HCT116 (cell line): ENCODE measurements at regions not wholly inside any gene's neighbourhood (a gene's known extent, or its start where the extent isn't known, plus 50 kb on each side); places are given as distances from the start of the nearest gene placed in this dataset.

Experiments
- ATAC-seq: fragments of 200-7000 bp; cut with Tn5 transposase; 2 replicates; pipeline ENCODE4 v1.9.1; 2020; ENCODE audit warnings: mild to moderate bottlenecking, moderate library complexity
- BruUV-seq: library from RNA; stranded (reverse); fragments of 400-500 nt; replicated peaks from 2 replicates; lab custom pipeline; 2021; lab: Mats Ljungman, UMichigan
- CTCF ChIA-PET: fragments of 300-600 bp; sonication (Branson Sonifier 250); formaldehyde crosslinking; loops from one replicate; lab custom pipeline; 2021; ENCODE audit warnings: antibody characterized with exemption; lab: Charles Lee
- POLR2A ChIA-PET: fragments of 300-600, 350-600 bp; sonication (Branson Sonifier 250); formaldehyde crosslinking; loops from one replicate; lab custom pipeline; 2021; ENCODE audit warnings: antibody characterized with exemption; lab: Charles Lee
- RAD21 ChIA-PET, 2 experiments: fragments of 300-600 bp; sonication (Branson Sonifier 250); formaldehyde crosslinking; loops; one replicate each; lab custom pipeline; 2023; ENCODE audit warnings: low total read pairs in 2 of 2; ENCODE audit not compliant: uncharacterized antibody in 2 of 2, unreplicated experiment in 2 of 2, low non-redundant PET in 1 of 2; lab: Charles Lee
- DNase-seq: peaks from one replicate; pipeline ENCODE4 v3.0.0-alpha.2; 2010; ENCODE audit warnings: low read depth, low spot score
- H2AFZ ChIP-seq: fragments of 200-600 bp; shearing (Covaris generic), sonication (generic); 2 replicates; pipeline ENCODE4 v1.6.1; 2017; ENCODE audit warnings: low read depth, mixed run types, mixed read lengths, antibody characterized with exemption, low read length; ENCODE audit not compliant: poor library complexity, severe bottlenecking
- H3K27ac ChIP-seq: 2 replicates; pipeline ENCODE4 v1.5.1; 2012; ENCODE audit warnings: low read depth, low read length
- H3K27me3 ChIP-seq: fragments of 200-600 bp; sonication (generic); 2 replicates; pipeline ENCODE4 v1.6.1; 2016; ENCODE audit warnings: mixed run types, low read length, mixed read lengths; ENCODE audit not compliant: insufficient read depth
- H3K36me3 ChIP-seq, 2 experiments: fragments of 200-500 bp in 1 of 2; fragments of 200-600 bp in 1 of 2; sonication (Bioruptor generic) in 1 of 2; sonication (generic) in 1 of 2; 2 replicates each; pipeline versions ENCODE4 v1.5.1 to v1.6.1; 2014 to 2016; ENCODE audit warnings: low read length in 2 of 2, inconsistent platforms in 1 of 2, mixed read lengths in 1 of 2, mixed run types in 1 of 2; ENCODE audit not compliant: insufficient read depth in 2 of 2, control insufficient read depth in 1 of 2
- H3K4me1 ChIP-seq, 2 experiments: fragments of 200-600 bp in 1 of 2; sonication (generic) in 1 of 2; 2 replicates each; pipeline versions ENCODE4 v1.5.1 to v1.6.1; 2012 to 2017; ENCODE audit warnings: low read length in 2 of 2, inconsistent platforms in 1 of 2, mild to moderate bottlenecking in 1 of 2, mixed read lengths in 1 of 2, mixed run types in 1 of 2, moderate library complexity in 1 of 2; ENCODE audit not compliant: insufficient read depth in 2 of 2, control insufficient read depth in 1 of 2
- H3K4me2 ChIP-seq: fragments of 200-600 bp; sonication (generic); 2 replicates; pipeline ENCODE4 v1.6.1; 2017; ENCODE audit warnings: mixed run types, low read length, mixed read lengths
- H3K4me3 ChIP-seq, 2 experiments: fragments of 200-600 bp in 1 of 2; sonication (generic) in 1 of 2; replicated peaks in 1 of 2; 2 replicates each; pipeline ENCODE4 v1.5.1; 2011 to 2016; ENCODE audit warnings: low read length in 2 of 2, control low read depth in 1 of 2, low read depth in 1 of 2, mild to moderate bottlenecking in 1 of 2, mixed read lengths in 1 of 2, mixed run types in 1 of 2
- H3K79me2 ChIP-seq: fragments of 200-600 bp; sonication (generic); 2 replicates; pipeline ENCODE4 v1.6.1; 2017; ENCODE audit warnings: mild to moderate bottlenecking, mixed run types, low read length, moderate library complexity, mixed read lengths; ENCODE audit not compliant: insufficient read depth
- H3K9ac ChIP-seq: fragments of 200-600 bp; sonication (generic); 2 replicates; pipeline ENCODE4 v1.6.1; 2016; ENCODE audit warnings: low read length, mixed read lengths
- H3K9me2 ChIP-seq: fragments of 200-600 bp; sonication (generic), shearing (Covaris generic); 2 replicates; pipeline ENCODE4 v1.6.1; 2017; ENCODE audit warnings: mixed run types, mild to moderate bottlenecking, moderate library complexity; ENCODE audit not compliant: insufficient read depth
- H3K9me3 ChIP-seq, 2 experiments: fragments of 200-500 bp in 1 of 2; fragments of 200-600 bp in 1 of 2; sonication (Bioruptor generic) in 1 of 2; sonication (generic) in 1 of 2; 2 replicates each; pipeline ENCODE4 v1.6.1; 2014 to 2017; ENCODE audit warnings: low read length in 2 of 2, mixed read lengths in 2 of 2, inconsistent platforms in 1 of 2, low read depth in 1 of 2, mild to moderate bottlenecking in 1 of 2, mixed run types in 1 of 2, moderate library complexity in 1 of 2; ENCODE audit not compliant: control insufficient read depth in 1 of 2, insufficient read depth in 1 of 2
- H4K20me1 ChIP-seq: fragments of 200-600 bp; sonication (generic), shearing (Covaris generic); 2 replicates; pipeline ENCODE4 v1.6.1; 2017; ENCODE audit warnings: mixed run types, mild to moderate bottlenecking, moderate library complexity; ENCODE audit not compliant: insufficient read depth
- ELF1 ChIP-seq: IDR thresholded peaks from 2 replicates; pipeline ENCODE4 v1.6.1; 2012; ENCODE audit warnings: low read depth, borderline replicate concordance
- EZH2phosphoT487 ChIP-seq: fragments of 200-600 bp; IDR thresholded peaks from 2 replicates; pipeline ENCODE4 v1.6.1; 2018; ENCODE audit warnings: antibody characterized with exemption, borderline replicate concordance
- FOSL1 ChIP-seq: IDR thresholded peaks from 2 replicates; pipeline ENCODE4 v1.6.1; 2012; ENCODE audit warnings: low read depth
- JUND ChIP-seq: IDR thresholded peaks from 2 replicates; pipeline ENCODE4 v1.6.1; 2012
- SIN3A ChIP-seq: IDR thresholded peaks from 2 replicates; pipeline ENCODE4 v1.6.1; 2012; ENCODE audit warnings: low read depth
- SP1 ChIP-seq: IDR thresholded peaks from 2 replicates; pipeline ENCODE4 v1.6.1; 2012; ENCODE audit warnings: low read depth
- TCF7L2 ChIP-seq: IDR thresholded peaks from 2 replicates; pipeline ENCODE4 v1.7.0; 2011; ENCODE audit warnings: borderline replicate concordance, inconsistent platforms; ENCODE audit not compliant: insufficient read depth, insufficient read length; ENCODE audit errors: extremely low read depth
- YY1 ChIP-seq: IDR thresholded peaks from 2 replicates; pipeline ENCODE4 v1.6.1; 2011; ENCODE audit warnings: low read length, low read depth, moderate library complexity, mild to moderate bottlenecking; ENCODE audit not compliant: insufficient replicate concordance; ENCODE audit errors: extremely low read depth
- ZFX ChIP-seq: fragments of 450-650 bp; IDR thresholded peaks from 2 replicates; pipeline ENCODE4 v1.6.1; 2017
- ZNF274 ChIP-seq: fragments of 200-500 bp; sonication (Bioruptor generic); IDR thresholded peaks from 2 replicates; pipeline ENCODE4 v1.6.1; 2014; ENCODE audit warnings: mild to moderate bottlenecking, low read depth, low read length, inconsistent platforms
- intact Hi-C: fragments of 100-400 bp; cut with micrococcal nuclease; formaldehyde crosslinking; loops from 2 replicates; pipeline ENCODE4 v1.10.0; 2022
- TF ChIP-seq, protein P1 (sequence below), 3 experiments: fragments of 200-600 bp in 1 of 3; sonication (generic) in 1 of 3; IDR thresholded peaks in 2 of 3; conservative IDR thresholded peaks in 1 of 3; 2 replicates each; pipeline ENCODE4 v1.5.1; 2012 to 2017; ENCODE audit warnings: low read depth in 2 of 3, low read length in 2 of 3, antibody characterized with exemption in 1 of 3, borderline replicate concordance in 1 of 3, control low read depth in 1 of 3, mild to moderate bottlenecking in 1 of 3, mixed read lengths in 1 of 3, mixed run types in 1 of 3, moderate library complexity in 1 of 3; ENCODE audit not compliant: insufficient read depth in 1 of 3
- TF ChIP-seq, protein P2 (sequence below): IDR thresholded peaks from 2 replicates; pipeline ENCODE4 v1.6.1; 2012
- TF ChIP-seq, protein P3 (sequence below): IDR thresholded peaks from 2 replicates; pipeline ENCODE4 v1.6.1; 2012; ENCODE audit warnings: low read depth

DNA sequence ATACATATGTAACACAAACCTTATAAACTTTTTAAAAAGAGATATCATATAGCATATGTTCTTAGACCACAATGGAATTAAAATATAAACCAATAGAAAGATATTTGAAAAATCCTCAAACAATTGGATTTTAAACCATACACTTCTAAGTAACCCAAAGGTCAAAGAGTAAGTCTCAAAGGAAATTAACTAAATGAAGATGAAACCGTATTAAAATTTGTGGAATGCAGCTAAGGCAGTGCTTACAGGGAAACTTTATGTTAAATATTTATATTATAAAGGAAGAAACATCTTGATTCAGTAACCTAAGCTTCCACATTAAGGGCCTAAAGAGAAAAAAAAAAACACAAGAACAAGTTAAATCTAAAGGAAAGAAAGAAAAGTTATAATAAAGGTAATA, 966.1 kb downstream of the SLC4A3 start:
- H2AFZ ChIP-seq = no peak overlapping the region
- POLR2A ChIA-PET = no interaction called here
- TF ChIP-seq EZH2phosphoT487 (no peak), TCF7L2 (no peak), FOSL1 (no peak), ELF1 (no peak), JUND (no peak), SP1 (no peak), YY1 (no peak), SIN3A (no peak), ZNF274 (no peak), ZFX (no peak)
- TF ChIP-seq, protein P1, sequence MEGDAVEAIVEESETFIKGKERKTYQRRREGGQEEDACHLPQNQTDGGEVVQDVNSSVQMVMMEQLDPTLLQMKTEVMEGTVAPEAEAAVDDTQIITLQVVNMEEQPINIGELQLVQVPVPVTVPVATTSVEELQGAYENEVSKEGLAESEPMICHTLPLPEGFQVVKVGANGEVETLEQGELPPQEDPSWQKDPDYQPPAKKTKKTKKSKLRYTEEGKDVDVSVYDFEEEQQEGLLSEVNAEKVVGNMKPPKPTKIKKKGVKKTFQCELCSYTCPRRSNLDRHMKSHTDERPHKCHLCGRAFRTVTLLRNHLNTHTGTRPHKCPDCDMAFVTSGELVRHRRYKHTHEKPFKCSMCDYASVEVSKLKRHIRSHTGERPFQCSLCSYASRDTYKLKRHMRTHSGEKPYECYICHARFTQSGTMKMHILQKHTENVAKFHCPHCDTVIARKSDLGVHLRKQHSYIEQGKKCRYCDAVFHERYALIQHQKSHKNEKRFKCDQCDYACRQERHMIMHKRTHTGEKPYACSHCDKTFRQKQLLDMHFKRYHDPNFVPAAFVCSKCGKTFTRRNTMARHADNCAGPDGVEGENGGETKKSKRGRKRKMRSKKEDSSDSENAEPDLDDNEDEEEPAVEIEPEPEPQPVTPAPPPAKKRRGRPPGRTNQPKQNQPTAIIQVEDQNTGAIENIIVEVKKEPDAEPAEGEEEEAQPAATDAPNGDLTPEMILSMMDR (IDR thresholded peaks at IDR 0.05 in 2 of 3, conservative IDR thresholded peaks at IDR 0.05 in 1 of 3; ENCODE audit: borderline replicate concordance in 1 of 3, insufficient read depth in 1 of 3, low read depth in 2 of 3, low read length in 2 of 3) = no peak
- TF ChIP-seq, protein P2, sequence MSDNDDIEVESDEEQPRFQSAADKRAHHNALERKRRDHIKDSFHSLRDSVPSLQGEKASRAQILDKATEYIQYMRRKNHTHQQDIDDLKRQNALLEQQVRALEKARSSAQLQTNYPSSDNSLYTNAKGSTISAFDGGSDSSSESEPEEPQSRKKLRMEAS = no peak
- TF ChIP-seq, protein P3, sequence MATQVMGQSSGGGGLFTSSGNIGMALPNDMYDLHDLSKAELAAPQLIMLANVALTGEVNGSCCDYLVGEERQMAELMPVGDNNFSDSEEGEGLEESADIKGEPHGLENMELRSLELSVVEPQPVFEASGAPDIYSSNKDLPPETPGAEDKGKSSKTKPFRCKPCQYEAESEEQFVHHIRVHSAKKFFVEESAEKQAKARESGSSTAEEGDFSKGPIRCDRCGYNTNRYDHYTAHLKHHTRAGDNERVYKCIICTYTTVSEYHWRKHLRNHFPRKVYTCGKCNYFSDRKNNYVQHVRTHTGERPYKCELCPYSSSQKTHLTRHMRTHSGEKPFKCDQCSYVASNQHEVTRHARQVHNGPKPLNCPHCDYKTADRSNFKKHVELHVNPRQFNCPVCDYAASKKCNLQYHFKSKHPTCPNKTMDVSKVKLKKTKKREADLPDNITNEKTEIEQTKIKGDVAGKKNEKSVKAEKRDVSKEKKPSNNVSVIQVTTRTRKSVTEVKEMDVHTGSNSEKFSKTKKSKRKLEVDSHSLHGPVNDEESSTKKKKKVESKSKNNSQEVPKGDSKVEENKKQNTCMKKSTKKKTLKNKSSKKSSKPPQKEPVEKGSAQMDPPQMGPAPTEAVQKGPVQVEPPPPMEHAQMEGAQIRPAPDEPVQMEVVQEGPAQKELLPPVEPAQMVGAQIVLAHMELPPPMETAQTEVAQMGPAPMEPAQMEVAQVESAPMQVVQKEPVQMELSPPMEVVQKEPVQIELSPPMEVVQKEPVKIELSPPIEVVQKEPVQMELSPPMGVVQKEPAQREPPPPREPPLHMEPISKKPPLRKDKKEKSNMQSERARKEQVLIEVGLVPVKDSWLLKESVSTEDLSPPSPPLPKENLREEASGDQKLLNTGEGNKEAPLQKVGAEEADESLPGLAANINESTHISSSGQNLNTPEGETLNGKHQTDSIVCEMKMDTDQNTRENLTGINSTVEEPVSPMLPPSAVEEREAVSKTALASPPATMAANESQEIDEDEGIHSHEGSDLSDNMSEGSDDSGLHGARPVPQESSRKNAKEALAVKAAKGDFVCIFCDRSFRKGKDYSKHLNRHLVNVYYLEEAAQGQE = no peak
- CTCF ChIA-PET = no interaction called here
- H3K9me3 ChIP-seq = no peaks in the 10 kb centered on the region
- H4K20me1 ChIP-seq = no peaks in the 10 kb centered on the region
- H3K4me1 ChIP-seq = no peaks in the 10 kb centered on the region
- intact Hi-C loops = no loop called here
- H3K4me3 ChIP-seq = no peak overlapping the region
- no peak overlapping the region for H3K27ac ChIP-seq
- H3K9ac ChIP-seq = no peak overlapping the region
- BruUV-seq = no TSS peak
- H3K36me3 ChIP-seq = no peaks in the 10 kb centered on the region
- H3K4me2 ChIP-seq = no peak overlapping the region
- ATAC-seq (no peak), DNase-seq (no peak)
- no peaks in the 10 kb centered on the region for H3K27me3 ChIP-seq
- no peaks in the 10 kb centered on the region for H3K79me2 ChIP-seq
- RAD21 ChIA-PET = no interaction called here
- H3K9me2 ChIP-seq = no peaks in the 10 kb centered on the region
